GM23338 (cell line): ENCODE measurements at regions not wholly inside any gene's neighbourhood (a gene's known extent, or its start where the extent isn't known, plus 50 kb on each side); places are given as distances from the start of the nearest gene placed in this dataset.

Experiments used
- ATAC-seq: fragments of 200-7000 bp; cut with Tn5 transposase; 3 replicates; pipeline ENCODE4 v1.9.1; 2020
- DNase-seq: peaks from one replicate; pipeline ENCODE4 v3.0.0-alpha.2; 2015; ENCODE audit warnings: low spot score
- H2AFZ ChIP-seq: fragments of 200-600 bp; sonication (generic); 2 replicates; pipeline ENCODE4 v1.8.0; 2016; ENCODE audit warnings: antibody characterized with exemption, mild to moderate bottlenecking, moderate library complexity
- H3F3A ChIP-seq: fragments of 200-600 bp; sonication (generic); replicated peaks from 2 replicates; pipeline ENCODE4 v1.8.0; 2017; ENCODE audit warnings: antibody characterized with exemption, mixed run types, low read depth
- H3K27ac ChIP-seq: fragments of 200-600 bp; sonication (generic); 2 replicates; pipeline ENCODE4 v1.6.1; 2016; ENCODE audit warnings: low read depth
- H3K27me3 ChIP-seq: fragments of 200-600 bp; sonication (generic); 2 replicates; pipeline ENCODE4 v1.8.0; 2016; ENCODE audit warnings: mild to moderate bottlenecking, mixed run types, moderate library complexity; ENCODE audit not compliant: insufficient read depth
- H3K36me3 ChIP-seq: fragments of 200-600 bp; sonication (generic); 2 replicates; pipeline ENCODE4 v1.8.0; 2016; ENCODE audit warnings: mild to moderate bottlenecking; ENCODE audit not compliant: insufficient read depth
- H3K4me1 ChIP-seq: fragments of 200-600 bp; sonication (generic); 2 replicates; pipeline ENCODE4 v1.8.0; 2016; ENCODE audit warnings: mild to moderate bottlenecking, moderate library complexity; ENCODE audit not compliant: insufficient read depth
- H3K4me2 ChIP-seq: fragments of 200-600 bp; sonication (generic); 2 replicates; pipeline ENCODE4 v1.7.1; 2017; ENCODE audit warnings: mixed run types
- H3K4me3 ChIP-seq: fragments of 200-600 bp; sonication (generic); 2 replicates; pipeline ENCODE4 v1.6.1; 2016; ENCODE audit warnings: mixed run types
- H3K79me2 ChIP-seq: fragments of 200-600 bp; sonication (generic); replicated peaks from 2 replicates; pipeline ENCODE4 v1.8.0; 2017; ENCODE audit warnings: mild to moderate bottlenecking; ENCODE audit not compliant: insufficient read depth
- H3K9me2 ChIP-seq: fragments of 200-600 bp; sonication (generic); 2 replicates; pipeline ENCODE4 v1.8.0; 2017; ENCODE audit not compliant: insufficient read depth
- H4K20me1 ChIP-seq: fragments of 200-600 bp; sonication (generic); replicated peaks from 2 replicates; pipeline ENCODE4 v1.8.0; 2017; ENCODE audit warnings: mild to moderate bottlenecking; ENCODE audit not compliant: insufficient read depth
- H3K27ac Mint-ChIP-seq: 2 replicates; pipeline ENCODE4 v1.8.0; 2020; ENCODE audit warnings: inconsistent platforms, mild to moderate bottlenecking, moderate library complexity, mixed read lengths
- H3K27me3 Mint-ChIP-seq: 3 replicates; pipeline ENCODE4 v1.8.0; 2022; ENCODE audit warnings: low read depth, mild to moderate bottlenecking, moderate library complexity, mixed read lengths, inconsistent platforms; ENCODE audit not compliant: insufficient read depth, poor library complexity
- H3K36me3 Mint-ChIP-seq: 3 replicates; pipeline ENCODE4 v1.8.0; 2021; ENCODE audit warnings: low read depth, mild to moderate bottlenecking, inconsistent platforms, moderate library complexity, mixed read lengths
- H3K4me1 Mint-ChIP-seq: 3 replicates; pipeline ENCODE4 v1.8.0; 2020; ENCODE audit warnings: mild to moderate bottlenecking, inconsistent platforms, mixed read lengths
- H3K4me3 Mint-ChIP-seq: 3 replicates; pipeline ENCODE4 v1.8.0; 2021; ENCODE audit warnings: moderate library complexity, mild to moderate bottlenecking, inconsistent platforms, mixed read lengths
- H3K9me3 Mint-ChIP-seq: 3 replicates; pipeline ENCODE4 v1.8.0; 2020; ENCODE audit warnings: moderate library complexity, mild to moderate bottlenecking, inconsistent platforms, mixed read lengths
- CREB1 ChIP-seq: fragments of 250-450 bp; sonication (Bioruptor Pico); IDR thresholded peaks from 2 replicates; pipeline ENCODE4 v1.5.0; 2020; ENCODE audit warnings: low read depth, mild to moderate bottlenecking, moderate library complexity
- EZH2 ChIP-seq: fragments of 200-600 bp; sonication (generic); IDR thresholded peaks from one replicate; pipeline ENCODE4 v1.8.0; 2017; ENCODE audit warnings: antibody characterized with exemption, mild to moderate bottlenecking, low read depth; ENCODE audit not compliant: unreplicated experiment
- EZH2phosphoT487 ChIP-seq: fragments of 200-600 bp; sonication (generic); IDR thresholded peaks from one replicate; pipeline ENCODE4 v1.8.1; 2018; ENCODE audit warnings: antibody characterized with exemption; ENCODE audit not compliant: unreplicated experiment
- JUNB ChIP-seq: IDR thresholded peaks from one replicate; pipeline ENCODE4 v1.6.1; 2016; ENCODE audit warnings: antibody characterized with exemption; ENCODE audit not compliant: unreplicated experiment
- NANOG ChIP-seq: IDR thresholded peaks from 2 replicates; pipeline ENCODE4 v1.6.1; 2016; ENCODE audit warnings: antibody characterized with exemption, borderline replicate concordance
- POLR2AphosphoS5 ChIP-seq: IDR thresholded peaks from 2 replicates; pipeline ENCODE4 v1.6.1; 2016; ENCODE audit warnings: antibody characterized with exemption, low read depth
- STAT1 ChIP-seq: IDR thresholded peaks from one replicate; pipeline ENCODE4 v1.6.1; 2016; ENCODE audit warnings: antibody characterized with exemption; ENCODE audit not compliant: unreplicated experiment
- ZNF114 ChIP-seq: fragments of 250-450 bp; sonication (Bioruptor Pico); IDR thresholded peaks from 2 replicates; pipeline ENCODE4 v1.5.0; 2020; ENCODE audit warnings: mild to moderate bottlenecking, moderate library complexity
- ZNF331 ChIP-seq: fragments of 250-450 bp; sonication (Bioruptor Pico); IDR thresholded peaks from 2 replicates; pipeline ENCODE4 v1.5.0; 2020; ENCODE audit warnings: low read depth, mild to moderate bottlenecking, moderate library complexity
- TF ChIP-seq, protein P1 (sequence below): IDR thresholded peaks from one replicate; pipeline ENCODE4 v1.6.1; 2018; ENCODE audit warnings: antibody characterized with exemption; ENCODE audit not compliant: unreplicated experiment
- TF ChIP-seq, protein P2 (sequence below), 2 experiments: fragments of 200-600 bp in 1 of 2; sonication (generic) in 1 of 2; conservative IDR thresholded peaks; 2 replicates each; pipeline versions ENCODE4 v1.5.1 to v1.6.1; 2016 to 2017; ENCODE audit warnings: antibody characterized with exemption in 2 of 2, low read depth in 2 of 2, mild to moderate bottlenecking in 2 of 2, moderate library complexity in 1 of 2
- TF ChIP-seq, protein P3 (sequence below): fragments of 250-450 bp; sonication (Bioruptor Pico); IDR thresholded peaks from 2 replicates; pipeline ENCODE4 v1.5.0; 2020; ENCODE audit warnings: mild to moderate bottlenecking, moderate library complexity
- TF ChIP-seq, protein P4 (sequence below): IDR thresholded peaks from 2 replicates; pipeline ENCODE4 v1.6.1; 2016; ENCODE audit warnings: antibody characterized with exemption

DNA sequence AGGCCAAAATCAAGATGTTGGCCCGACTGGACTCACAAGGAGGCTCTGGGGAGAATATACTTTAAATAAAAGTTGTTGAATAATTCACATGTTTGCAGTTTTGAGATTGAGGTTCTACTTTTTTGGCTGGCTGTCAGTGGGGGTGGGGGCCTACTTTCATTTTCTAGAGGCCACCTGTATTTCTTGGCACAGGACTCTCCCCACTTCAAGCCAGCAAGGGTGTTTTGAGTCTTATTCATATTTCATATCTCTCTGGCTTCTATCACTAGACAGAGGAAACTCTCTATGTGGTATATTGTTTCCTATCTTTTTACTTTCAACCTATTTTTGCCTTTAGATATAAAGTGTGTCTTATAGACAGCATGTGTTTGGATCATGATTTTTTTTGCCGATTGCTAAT, 266.4 kb downstream of the PRR32 start:
- H3F3A ChIP-seq = no peaks in the 10 kb centered on the region
- no peak overlapping the region for H3K27ac Mint-ChIP-seq
- no peak overlapping the region for H3K4me2 ChIP-seq
- H3K4me3 Mint-ChIP-seq = no peak overlapping the region
- ATAC-seq (no peak), DNase-seq (no peak)
- TF ChIP-seq ZNF331 = no peak
- no peak for TF ChIP-seq ZNF114 (CRISPR knock-in tag)
- no peak for TF ChIP-seq JUNB
- no peak for TF ChIP-seq STAT1
- TF ChIP-seq, protein P1, sequence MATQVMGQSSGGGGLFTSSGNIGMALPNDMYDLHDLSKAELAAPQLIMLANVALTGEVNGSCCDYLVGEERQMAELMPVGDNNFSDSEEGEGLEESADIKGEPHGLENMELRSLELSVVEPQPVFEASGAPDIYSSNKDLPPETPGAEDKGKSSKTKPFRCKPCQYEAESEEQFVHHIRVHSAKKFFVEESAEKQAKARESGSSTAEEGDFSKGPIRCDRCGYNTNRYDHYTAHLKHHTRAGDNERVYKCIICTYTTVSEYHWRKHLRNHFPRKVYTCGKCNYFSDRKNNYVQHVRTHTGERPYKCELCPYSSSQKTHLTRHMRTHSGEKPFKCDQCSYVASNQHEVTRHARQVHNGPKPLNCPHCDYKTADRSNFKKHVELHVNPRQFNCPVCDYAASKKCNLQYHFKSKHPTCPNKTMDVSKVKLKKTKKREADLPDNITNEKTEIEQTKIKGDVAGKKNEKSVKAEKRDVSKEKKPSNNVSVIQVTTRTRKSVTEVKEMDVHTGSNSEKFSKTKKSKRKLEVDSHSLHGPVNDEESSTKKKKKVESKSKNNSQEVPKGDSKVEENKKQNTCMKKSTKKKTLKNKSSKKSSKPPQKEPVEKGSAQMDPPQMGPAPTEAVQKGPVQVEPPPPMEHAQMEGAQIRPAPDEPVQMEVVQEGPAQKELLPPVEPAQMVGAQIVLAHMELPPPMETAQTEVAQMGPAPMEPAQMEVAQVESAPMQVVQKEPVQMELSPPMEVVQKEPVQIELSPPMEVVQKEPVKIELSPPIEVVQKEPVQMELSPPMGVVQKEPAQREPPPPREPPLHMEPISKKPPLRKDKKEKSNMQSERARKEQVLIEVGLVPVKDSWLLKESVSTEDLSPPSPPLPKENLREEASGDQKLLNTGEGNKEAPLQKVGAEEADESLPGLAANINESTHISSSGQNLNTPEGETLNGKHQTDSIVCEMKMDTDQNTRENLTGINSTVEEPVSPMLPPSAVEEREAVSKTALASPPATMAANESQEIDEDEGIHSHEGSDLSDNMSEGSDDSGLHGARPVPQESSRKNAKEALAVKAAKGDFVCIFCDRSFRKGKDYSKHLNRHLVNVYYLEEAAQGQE = no peak
- no peak for TF ChIP-seq NANOG
- TF ChIP-seq, protein P2, sequence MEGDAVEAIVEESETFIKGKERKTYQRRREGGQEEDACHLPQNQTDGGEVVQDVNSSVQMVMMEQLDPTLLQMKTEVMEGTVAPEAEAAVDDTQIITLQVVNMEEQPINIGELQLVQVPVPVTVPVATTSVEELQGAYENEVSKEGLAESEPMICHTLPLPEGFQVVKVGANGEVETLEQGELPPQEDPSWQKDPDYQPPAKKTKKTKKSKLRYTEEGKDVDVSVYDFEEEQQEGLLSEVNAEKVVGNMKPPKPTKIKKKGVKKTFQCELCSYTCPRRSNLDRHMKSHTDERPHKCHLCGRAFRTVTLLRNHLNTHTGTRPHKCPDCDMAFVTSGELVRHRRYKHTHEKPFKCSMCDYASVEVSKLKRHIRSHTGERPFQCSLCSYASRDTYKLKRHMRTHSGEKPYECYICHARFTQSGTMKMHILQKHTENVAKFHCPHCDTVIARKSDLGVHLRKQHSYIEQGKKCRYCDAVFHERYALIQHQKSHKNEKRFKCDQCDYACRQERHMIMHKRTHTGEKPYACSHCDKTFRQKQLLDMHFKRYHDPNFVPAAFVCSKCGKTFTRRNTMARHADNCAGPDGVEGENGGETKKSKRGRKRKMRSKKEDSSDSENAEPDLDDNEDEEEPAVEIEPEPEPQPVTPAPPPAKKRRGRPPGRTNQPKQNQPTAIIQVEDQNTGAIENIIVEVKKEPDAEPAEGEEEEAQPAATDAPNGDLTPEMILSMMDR (conservative IDR thresholded peaks at IDR 0.05; ENCODE audit: low read depth in 2 of 2) = no peak
- no peak for TF ChIP-seq POLR2AphosphoS5
- TF ChIP-seq, protein P3, sequence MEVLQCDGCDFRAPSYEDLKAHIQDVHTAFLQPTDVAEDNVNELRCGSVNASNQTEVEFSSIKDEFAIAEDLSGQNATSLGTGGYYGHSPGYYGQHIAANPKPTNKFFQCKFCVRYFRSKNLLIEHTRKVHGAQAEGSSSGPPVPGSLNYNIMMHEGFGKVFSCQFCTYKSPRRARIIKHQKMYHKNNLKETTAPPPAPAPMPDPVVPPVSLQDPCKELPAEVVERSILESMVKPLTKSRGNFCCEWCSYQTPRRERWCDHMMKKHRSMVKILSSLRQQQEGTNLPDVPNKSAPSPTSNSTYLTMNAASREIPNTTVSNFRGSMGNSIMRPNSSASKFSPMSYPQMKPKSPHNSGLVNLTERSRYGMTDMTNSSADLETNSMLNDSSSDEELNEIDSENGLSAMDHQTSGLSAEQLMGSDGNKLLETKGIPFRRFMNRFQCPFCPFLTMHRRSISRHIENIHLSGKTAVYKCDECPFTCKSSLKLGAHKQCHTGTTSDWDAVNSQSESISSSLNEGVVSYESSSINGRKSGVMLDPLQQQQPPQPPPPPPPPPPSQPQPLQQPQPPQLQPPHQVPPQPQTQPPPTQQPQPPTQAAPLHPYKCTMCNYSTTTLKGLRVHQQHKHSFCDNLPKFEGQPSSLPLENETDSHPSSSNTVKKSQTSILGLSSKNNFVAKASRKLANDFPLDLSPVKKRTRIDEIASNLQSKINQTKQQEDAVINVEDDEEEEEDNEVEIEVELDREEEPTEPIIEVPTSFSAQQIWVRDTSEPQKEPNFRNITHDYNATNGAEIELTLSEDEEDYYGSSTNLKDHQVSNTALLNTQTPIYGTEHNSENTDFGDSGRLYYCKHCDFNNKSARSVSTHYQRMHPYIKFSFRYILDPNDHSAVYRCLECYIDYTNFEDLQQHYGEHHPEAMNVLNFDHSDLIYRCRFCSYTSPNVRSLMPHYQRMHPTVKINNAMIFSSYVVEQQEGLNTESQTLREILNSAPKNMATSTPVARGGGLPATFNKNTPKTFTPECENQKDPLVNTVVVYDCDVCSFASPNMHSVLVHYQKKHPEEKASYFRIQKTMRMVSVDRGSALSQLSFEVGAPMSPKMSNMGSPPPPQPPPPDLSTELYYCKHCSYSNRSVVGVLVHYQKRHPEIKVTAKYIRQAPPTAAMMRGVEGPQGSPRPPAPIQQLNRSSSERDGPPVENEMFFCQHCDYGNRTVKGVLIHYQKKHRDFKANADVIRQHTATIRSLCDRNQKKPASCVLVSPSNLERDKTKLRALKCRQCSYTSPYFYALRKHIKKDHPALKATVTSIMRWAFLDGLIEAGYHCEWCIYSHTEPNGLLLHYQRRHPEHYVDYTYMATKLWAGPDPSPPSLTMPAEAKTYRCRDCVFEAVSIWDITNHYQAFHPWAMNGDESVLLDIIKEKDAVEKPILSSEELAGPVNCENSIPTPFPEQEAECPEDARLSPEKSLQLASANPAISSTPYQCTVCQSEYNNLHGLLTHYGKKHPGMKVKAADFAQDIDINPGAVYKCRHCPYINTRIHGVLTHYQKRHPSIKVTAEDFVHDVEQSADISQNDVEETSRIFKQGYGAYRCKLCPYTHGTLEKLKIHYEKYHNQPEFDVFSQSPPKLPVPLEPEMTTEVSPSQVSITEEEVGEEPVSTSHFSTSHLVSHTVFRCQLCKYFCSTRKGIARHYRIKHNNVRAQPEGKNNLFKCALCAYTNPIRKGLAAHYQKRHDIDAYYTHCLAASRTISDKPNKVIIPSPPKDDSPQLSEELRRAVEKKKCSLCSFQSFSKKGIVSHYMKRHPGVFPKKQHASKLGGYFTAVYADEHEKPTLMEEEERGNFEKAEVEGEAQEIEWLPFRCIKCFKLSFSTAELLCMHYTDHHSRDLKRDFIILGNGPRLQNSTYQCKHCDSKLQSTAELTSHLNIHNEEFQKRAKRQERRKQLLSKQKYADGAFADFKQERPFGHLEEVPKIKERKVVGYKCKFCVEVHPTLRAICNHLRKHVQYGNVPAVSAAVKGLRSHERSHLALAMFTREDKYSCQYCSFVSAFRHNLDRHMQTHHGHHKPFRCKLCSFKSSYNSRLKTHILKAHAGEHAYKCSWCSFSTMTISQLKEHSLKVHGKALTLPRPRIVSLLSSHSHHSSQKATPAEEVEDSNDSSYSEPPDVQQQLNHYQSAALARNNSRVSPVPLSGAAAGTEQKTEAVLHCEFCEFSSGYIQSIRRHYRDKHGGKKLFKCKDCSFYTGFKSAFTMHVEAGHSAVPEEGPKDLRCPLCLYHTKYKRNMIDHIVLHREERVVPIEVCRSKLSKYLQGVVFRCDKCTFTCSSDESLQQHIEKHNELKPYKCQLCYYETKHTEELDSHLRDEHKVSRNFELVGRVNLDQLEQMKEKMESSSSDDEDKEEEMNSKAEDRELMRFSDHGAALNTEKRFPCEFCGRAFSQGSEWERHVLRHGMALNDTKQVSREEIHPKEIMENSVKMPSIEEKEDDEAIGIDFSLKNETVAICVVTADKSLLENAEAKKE (CRISPR knock-in tag) = no peak
- TF ChIP-seq EZH2phosphoT487 = no peak
- no peak for TF ChIP-seq CREB1
- TF ChIP-seq, protein P4, sequence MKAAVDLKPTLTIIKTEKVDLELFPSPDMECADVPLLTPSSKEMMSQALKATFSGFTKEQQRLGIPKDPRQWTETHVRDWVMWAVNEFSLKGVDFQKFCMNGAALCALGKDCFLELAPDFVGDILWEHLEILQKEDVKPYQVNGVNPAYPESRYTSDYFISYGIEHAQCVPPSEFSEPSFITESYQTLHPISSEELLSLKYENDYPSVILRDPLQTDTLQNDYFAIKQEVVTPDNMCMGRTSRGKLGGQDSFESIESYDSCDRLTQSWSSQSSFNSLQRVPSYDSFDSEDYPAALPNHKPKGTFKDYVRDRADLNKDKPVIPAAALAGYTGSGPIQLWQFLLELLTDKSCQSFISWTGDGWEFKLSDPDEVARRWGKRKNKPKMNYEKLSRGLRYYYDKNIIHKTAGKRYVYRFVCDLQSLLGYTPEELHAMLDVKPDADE = no peak
- TF ChIP-seq EZH2 = no peak
- H4K20me1 ChIP-seq = no peaks in the 10 kb centered on the region
- H2AFZ ChIP-seq = no peak overlapping the region
- no peak overlapping the region for H3K4me3 ChIP-seq
- no peaks in the 10 kb centered on the region for H3K4me1 Mint-ChIP-seq
- H3K36me3 ChIP-seq = no peaks in the 10 kb centered on the region
- no peaks in the 10 kb centered on the region for H3K9me3 Mint-ChIP-seq
- H3K27ac ChIP-seq = no peak overlapping the region
- H3K27me3 Mint-ChIP-seq = no peaks in the 10 kb centered on the region
- no peaks in the 10 kb centered on the region for H3K36me3 Mint-ChIP-seq
- no peaks in the 10 kb centered on the region for H3K27me3 ChIP-seq
- no peaks in the 10 kb centered on the region for H3K9me2 ChIP-seq
- no peaks in the 10 kb centered on the region for H3K4me1 ChIP-seq
- no peaks in the 10 kb centered on the region for H3K79me2 ChIP-seq
